Thoracic aorta (tissue), 2 donors: ENCODE measurements at regions not wholly inside any gene's neighbourhood (a gene's known extent, or its start where the extent isn't known, plus 50 kb on each side); places are given as distances from the start of the nearest gene placed in this dataset.
A peak's percentile ranks its signal among the peaks of the same experiment; 100 is the strongest.
"Not testable (repeated sequence)": the region's sequence is repeated elsewhere in the genome, so short reads cannot be mapped to it uniquely, and the experiment has no call there.

Source experiments
- ATAC-seq: fragments of 150-250 bp; one replicate; pipeline ENCODE4 v1.8.0; 2017; ENCODE audit warnings: low read depth; ENCODE audit not compliant: insufficient number of reproducible peaks, low FRiP score
- DNase-seq: peaks from one replicate; pipeline ENCODE4 v3.0.0-alpha.2; 2020; ENCODE audit warnings: low spot score
- H3K27ac ChIP-seq, 2 donors: fragments of 200-600 bp; sonication (generic); 1 replicate in 1 of 2; 2 replicates in 1 of 2; pipeline ENCODE4 v1.5.1; 2016; ENCODE audit warnings: mild to moderate bottlenecking in 2 of 2, moderate library complexity in 2 of 2
- H3K27me3 ChIP-seq: fragments of 200-600 bp; sonication (generic); replicated peaks from 2 replicates; pipeline ENCODE4 v1.6.0; 2016; ENCODE audit warnings: mild to moderate bottlenecking; ENCODE audit not compliant: insufficient read depth
- H3K36me3 ChIP-seq: fragments of 200-600 bp; sonication (generic); one replicate; pipeline ENCODE4 v1.5.1; 2016
- H3K4me1 ChIP-seq, 2 donors: fragments of 200-600 bp; sonication (generic); 1 replicate in 1 of 2; 2 replicates in 1 of 2; pipeline versions ENCODE4 v1.5.1 to v1.6.0; 2016; ENCODE audit warnings: low read depth in 2 of 2, mild to moderate bottlenecking in 1 of 2; ENCODE audit not compliant: control insufficient read depth in 1 of 2
- H3K4me3 ChIP-seq: fragments of 200-600 bp; sonication (generic); 2 replicates; pipeline ENCODE4 v1.5.1; 2016; ENCODE audit warnings: mild to moderate bottlenecking
- H3K9me3 ChIP-seq: fragments of 200-600 bp; sonication (generic); 2 replicates; pipeline ENCODE4 v1.5.1; 2016
- CTCF ChIP-seq: fragments of 200-600 bp; sonication (generic); IDR thresholded peaks from one replicate; pipeline ENCODE4 v1.5.1; 2019; ENCODE audit warnings: antibody characterized with exemption

- ATAC-seq (no peak), DNase-seq (no peak)
- no peak overlapping the region for H3K27ac ChIP-seq
- H3K27me3 ChIP-seq = no peaks in the 10 kb centered on the region
- H3K9me3 ChIP-seq = no peaks in the 10 kb centered on the region
- no peaks in the 10 kb centered on the region for H3K36me3 ChIP-seq
- no peaks in the 10 kb centered on the region for H3K4me1 ChIP-seq
- no peak overlapping the region for H3K4me3 ChIP-seq
- no peak for TF ChIP-seq CTCF
Measured at GRCh38 chr2:57696016-57696415, 350.6 kb upstream of the VRK2 start.

GRCh38 chr2:57698392-57698791 is 348.2 kb upstream of the VRK2 start:
- Histone ChIP-seq H3K4me3 (no peak overlapping the region), H3K27me3 (no peaks in the 10 kb centered on the region), H3K4me1 (no peaks in the 10 kb centered on the region), H3K9me3 (no peaks in the 10 kb centered on the region), H3K36me3 (no peaks in the 10 kb centered on the region), H3K27ac (no peak overlapping the region)
- DNase-seq = no peak
- TF ChIP-seq CTCF = no peak
- no peak for ATAC-seq

GRCh38 chr2:57698935-57699449 is 347.6 kb upstream of the VRK2 start:
- ATAC-seq (no peak), DNase-seq (no peak)
- H3K27me3 ChIP-seq = no peaks in the 10 kb centered on the region
- no peaks in the 10 kb centered on the region for H3K36me3 ChIP-seq
- H3K4me3 ChIP-seq = no peak overlapping the region
- TF ChIP-seq CTCF = no peak
- no peaks in the 10 kb centered on the region for H3K4me1 ChIP-seq
- H3K9me3 ChIP-seq = no peaks in the 10 kb centered on the region
- H3K27ac ChIP-seq = no peak overlapping the region

- no peaks in the 10 kb centered on the region for H3K4me1 ChIP-seq
- no peak overlapping the region for H3K27ac ChIP-seq
- no peaks in the 10 kb centered on the region for H3K36me3 ChIP-seq
- DNase-seq (no peak), ATAC-seq (no peak)
- TF ChIP-seq CTCF = no peak
- H3K9me3 ChIP-seq = no peaks in the 10 kb centered on the region
- no peak overlapping the region for H3K4me3 ChIP-seq
- H3K27me3 ChIP-seq = no peaks in the 10 kb centered on the region
Measured at GRCh38 chr2:57701391-57701791, 345.2 kb upstream of the VRK2 start.

- Histone ChIP-seq H3K9me3 (no peaks in the 10 kb centered on the region), H3K27ac (no peak overlapping the region), H3K4me3 (no peak overlapping the region), H3K36me3 (no peaks in the 10 kb centered on the region), H3K27me3 (no peaks in the 10 kb centered on the region), H3K4me1 (peaks cover 5 to 18% of the 10 kb centered on the region in 2 donors)
- no peak for TF ChIP-seq CTCF
- ATAC-seq (no peak), DNase-seq (no peak)
Measured at GRCh38 chr2:57703407-57703806, 343.2 kb upstream of the VRK2 start.

- ATAC-seq, H3K4me3 ChIP-seq, H3K9me3 ChIP-seq, DNase-seq, H3K36me3 ChIP-seq, H3K27me3 ChIP-seq: not testable (repeated sequence)
- peaks cover 5 to 28% of the 10 kb centered on the region in 2 donors for H3K4me1 ChIP-seq
- peak overlapping the region in 1 of 2 donors; percentile 34 for H3K27ac ChIP-seq
Measured at GRCh38 chr2:57707794-57708193, 338.8 kb upstream of the VRK2 start.
